ENCODE measurements at regions not wholly inside any gene's neighbourhood (a gene's known extent, or its start where the extent isn't known, plus 50 kb on each side); places are given as distances from the start of the nearest gene placed in this dataset.

DNA sequence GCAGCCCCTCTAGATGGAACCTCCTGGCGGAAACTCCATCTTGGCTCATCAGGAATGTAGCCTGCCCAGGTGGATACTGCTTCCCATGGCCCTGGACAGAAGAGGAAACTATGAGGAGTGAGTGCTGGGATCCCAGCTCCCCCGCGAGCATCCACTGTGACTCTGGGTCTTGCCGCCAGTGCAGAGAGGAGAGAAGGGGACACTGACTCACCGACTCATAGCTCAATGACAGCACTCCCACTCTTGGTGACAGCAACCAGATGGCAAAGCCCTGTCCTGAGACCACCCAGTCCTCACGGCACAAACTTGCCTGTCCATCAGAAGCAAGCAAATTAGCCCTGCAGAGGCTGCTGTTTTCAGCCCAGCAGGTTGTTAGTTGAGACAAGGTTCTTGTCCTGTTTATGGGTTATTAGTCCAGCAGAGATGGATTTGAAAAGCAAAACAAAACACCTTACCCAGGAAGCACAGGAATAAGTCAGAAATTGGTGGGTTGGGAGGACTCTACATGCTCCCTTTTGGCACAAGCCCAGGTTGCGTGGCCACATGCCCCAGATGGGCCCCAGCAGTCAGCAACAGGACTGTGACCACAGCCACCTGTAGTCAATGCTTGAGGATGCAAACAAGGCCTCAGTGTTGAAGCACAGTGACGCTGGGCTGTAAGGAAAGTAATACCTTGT, 111.5 kb upstream of the GLI2 start:
- Mint-ChIP-seq H3K9me3 (peaks cover 4% of the 10 kb centered on the region), H3K36me3 (ENCODE audit: low read depth) (no peaks in the 10 kb centered on the region), H3K27me3 (ENCODE audit: low read depth) (peaks cover 5% of the 10 kb centered on the region), H3K27ac (ENCODE audit: unreplicated experiment) (no peak overlapping the region), H3K4me3 (no peak overlapping the region), H3K4me1 (no peaks in the 10 kb centered on the region)
- TF ChIP-seq CTCF (conservative IDR thresholded peaks at IDR 0.05): no peak
- DNase-seq (ENCODE audit: low read depth, low spot score): no peak

GRCh38 chr2:120624738-120625446, 110.8 kb upstream of the GLI2 start:
- TF ChIP-seq CTCF (conservative IDR thresholded peaks at IDR 0.05): no peak
- Mint-ChIP-seq H3K36me3 (ENCODE audit: low read depth) (no peaks in the 10 kb centered on the region), H3K9me3 (peaks cover 4% of the 10 kb centered on the region), H3K27ac (ENCODE audit: unreplicated experiment) (no peak overlapping the region), H3K27me3 (ENCODE audit: low read depth) (peaks cover 5% of the 10 kb centered on the region), H3K4me1 (no peaks in the 10 kb centered on the region), H3K4me3 (no peak overlapping the region)
- no peak for DNase-seq (ENCODE audit: low read depth, low spot score)

DNA sequence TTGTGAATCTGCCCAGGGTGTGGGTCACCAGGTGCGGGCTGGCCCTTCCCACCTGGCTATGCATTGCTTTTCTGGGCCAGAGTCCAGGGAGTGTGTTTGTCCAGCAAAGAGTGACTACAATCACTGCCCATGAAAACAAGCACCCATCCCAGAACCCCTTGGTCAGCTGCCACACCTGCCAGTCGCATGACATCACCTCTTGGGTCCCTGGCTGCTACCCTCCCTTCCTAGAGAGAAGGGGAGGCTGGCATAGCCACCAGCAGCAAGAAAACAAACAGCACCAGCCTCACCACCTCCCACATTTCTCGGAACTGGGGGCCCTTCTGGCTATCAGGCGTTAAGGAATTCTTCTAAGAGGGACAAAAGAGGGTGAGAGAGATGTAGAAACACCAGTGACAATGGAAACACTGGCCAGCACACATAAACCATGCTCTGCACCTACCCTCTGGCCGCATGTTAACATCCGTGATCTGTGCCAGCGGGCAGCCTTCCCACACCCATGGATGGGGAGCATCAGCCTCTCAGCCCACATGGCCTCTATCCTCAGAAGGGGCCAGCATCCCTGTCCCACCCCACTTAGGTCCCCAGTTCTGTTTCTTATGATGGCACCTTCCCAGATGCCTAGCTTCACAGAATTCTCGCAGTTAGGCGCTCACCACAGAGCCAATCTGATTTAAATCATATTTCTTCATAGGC, 109.7 kb upstream of the GLI2 start:
- H3K9me3 Mint-ChIP-seq: peaks cover 4% of the 10 kb centered on the region
- H3K36me3 Mint-ChIP-seq (ENCODE audit: low read depth): no peaks in the 10 kb centered on the region
- peaks cover 5% of the 10 kb centered on the region for H3K27me3 Mint-ChIP-seq (ENCODE audit: low read depth)
- no peak overlapping the region for H3K27ac Mint-ChIP-seq (ENCODE audit: unreplicated experiment)
- no peaks in the 10 kb centered on the region for H3K4me1 Mint-ChIP-seq
- H3K4me3 Mint-ChIP-seq: no peak overlapping the region
- TF ChIP-seq CTCF (conservative IDR thresholded peaks at IDR 0.05): no peak
- DNase-seq (ENCODE audit: low read depth, low spot score): no peak

GRCh38 chr2:120626566-120626965, 109.1 kb upstream of the GLI2 start:
- no peaks in the 10 kb centered on the region for H3K4me1 Mint-ChIP-seq
- H3K27ac Mint-ChIP-seq (ENCODE audit: unreplicated experiment): no peak overlapping the region
- no peaks in the 10 kb centered on the region for H3K36me3 Mint-ChIP-seq (ENCODE audit: low read depth)
- H3K9me3 Mint-ChIP-seq: peaks cover 4% of the 10 kb centered on the region
- H3K4me3 Mint-ChIP-seq: no peak overlapping the region
- no peak for DNase-seq (ENCODE audit: low read depth, low spot score)
- peaks cover 5% of the 10 kb centered on the region for H3K27me3 Mint-ChIP-seq (ENCODE audit: low read depth)
- no peak for TF ChIP-seq CTCF (conservative IDR thresholded peaks at IDR 0.05)

GRCh38 chr2:120628248-120628647, 107.4 kb upstream of the GLI2 start:
- H3K9me3 Mint-ChIP-seq: no peaks in the 10 kb centered on the region
- no peaks in the 10 kb centered on the region for H3K36me3 Mint-ChIP-seq (ENCODE audit: low read depth)
- H3K4me3 Mint-ChIP-seq: no peak overlapping the region
- H3K27ac Mint-ChIP-seq (ENCODE audit: unreplicated experiment): no peak overlapping the region
- H3K4me1 Mint-ChIP-seq: peaks cover 6% of the 10 kb centered on the region
- H3K27me3 Mint-ChIP-seq (ENCODE audit: low read depth): peaks cover 8% of the 10 kb centered on the region
- DNase-seq (ENCODE audit: low read depth, low spot score): no peak
- TF ChIP-seq CTCF (conservative IDR thresholded peaks at IDR 0.05): no peak

All from neural crest cell (in vitro differentiated cells).